ENCODE measurements at regions not wholly inside any gene's neighbourhood (a gene's known extent, or its start where the extent isn't known, plus 50 kb on each side); places are given as distances from the start of the nearest gene placed in this dataset.

DNA sequence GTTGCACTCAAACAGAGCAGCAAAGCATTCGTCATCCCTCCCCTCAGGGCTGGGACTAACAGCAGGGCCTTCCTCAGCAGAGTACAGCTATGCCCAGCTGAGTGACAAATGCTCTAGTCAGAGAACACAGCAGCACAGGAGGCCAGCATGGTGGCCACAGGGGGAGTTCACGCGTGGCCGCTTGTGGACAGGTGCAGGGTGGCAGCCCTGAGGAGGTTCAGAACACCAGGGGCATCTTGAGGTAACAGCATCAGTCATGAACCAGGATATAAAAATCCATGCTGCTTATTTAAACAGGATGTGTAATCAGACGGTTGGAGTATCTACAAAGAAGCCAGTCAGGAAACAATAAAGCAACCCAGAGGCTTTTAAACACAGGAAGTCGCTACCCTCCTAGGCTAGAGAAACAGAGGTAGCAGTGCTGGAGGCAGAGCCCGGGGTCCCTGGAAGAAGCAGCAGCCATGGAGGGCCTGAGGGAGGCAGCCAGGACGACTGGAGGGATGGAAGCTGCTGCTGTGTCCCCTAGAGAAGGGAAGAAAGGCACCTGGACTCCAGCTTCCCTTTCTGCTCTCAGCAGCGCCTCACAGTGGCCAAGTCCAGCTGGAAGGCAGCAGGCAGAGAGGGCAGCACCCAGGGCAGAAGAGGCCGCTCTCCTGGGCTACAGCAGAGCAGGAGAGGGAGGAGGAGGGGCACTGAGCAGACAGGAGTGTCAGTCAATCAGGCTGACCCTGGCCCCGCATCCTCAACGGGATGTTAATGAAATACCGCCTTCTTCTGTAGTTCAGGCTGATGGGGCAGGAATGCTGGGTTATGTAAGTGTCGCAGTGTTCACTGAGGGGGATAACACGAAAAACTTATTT, 70.8 kb upstream of the UCN3 start:
- Histone ChIP-seq H4K20me1 (no peaks in the 10 kb centered on the region), H3K36me3 (peaks cover 0 to 7% (median 0%) of the 10 kb centered on the region in 11 experiments; a peak in 1 of 22 replicates), H3K4me3 (peak overlapping the region in 1 of 10 experiments; percentile 47; a peak in 4 of 20 replicates), H3K4me1 (peaks cover 27 to 93% (median 73%) of the 10 kb centered on the region in 10 experiments), H3K9ac (peak overlapping the region in 10 of 11 experiments; percentile 32 to 82 (median 62); a peak in 16 of 22 replicates), H3K9me3 (replicated peaks in 1 of 11) (peaks cover 0 to 72% (median 10%) of the 10 kb centered on the region in 11 experiments; a peak in 15 of 22 replicates), H3K4me2 (peak overlapping the region; percentile 48 to 85 (median 65)), H3K27ac (peak overlapping the region; percentile 7 to 99 (median 89); a peak in 21 of 22 replicates), H3K27me3 (no peaks in the 10 kb centered on the region)
- no peak for TF ChIP-seq Cebpa-rat (IDR thresholded peaks at IDR 0.05)

DNA sequence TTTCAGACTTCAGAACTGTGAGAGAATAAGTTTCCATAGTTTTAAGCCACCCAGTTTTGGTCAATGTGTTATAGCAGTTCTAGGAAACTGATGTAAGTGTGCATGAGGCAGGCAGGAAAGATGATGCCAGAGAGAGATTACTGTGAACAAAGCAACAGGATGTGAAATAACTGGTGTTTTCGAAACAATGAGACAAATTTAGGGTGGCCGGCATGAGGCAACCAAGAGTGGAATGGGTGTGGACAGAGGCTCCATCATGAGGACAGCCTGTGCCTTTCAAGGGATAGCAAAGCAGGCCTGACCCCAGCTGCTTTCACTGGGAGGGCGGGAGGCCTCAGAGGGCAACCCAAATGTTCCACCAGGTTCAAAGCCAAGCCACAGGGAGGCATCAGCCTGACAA, 67.3 kb upstream of the UCN3 start:
- Histone ChIP-seq H4K20me1 (no peaks in the 10 kb centered on the region), H3K27ac (peak overlapping the region in 9 of 11 experiments; percentile 46 to 99 (median 72); a peak in 19 of 22 replicates), H3K9ac (peak overlapping the region in 5 of 11 experiments; percentile 2 to 59 (median 55); a peak in 7 of 22 replicates), H3K36me3 (peaks cover 0 to 7% (median 0%) of the 10 kb centered on the region in 11 experiments; a peak in 1 of 22 replicates), H3K4me3 (no peak overlapping the region), H3K27me3 (no peaks in the 10 kb centered on the region), H3K9me3 (replicated peaks in 1 of 11) (peaks cover 0 to 45% (median 3%) of the 10 kb centered on the region in 11 experiments; a peak in 10 of 22 replicates), H3K4me2 (peak overlapping the region in 10 of 11 experiments; percentile 7 to 70 (median 42); a peak in 16 of 22 replicates), H3K4me1 (peaks cover 14 to 74% (median 50%) of the 10 kb centered on the region in 10 experiments)
- TF ChIP-seq Cebpa-rat (IDR thresholded peaks at IDR 0.05): peak in 7 of 11 experiments; percentile 38 to 86 (median 55); a peak in 10 of 22 replicates

DNA sequence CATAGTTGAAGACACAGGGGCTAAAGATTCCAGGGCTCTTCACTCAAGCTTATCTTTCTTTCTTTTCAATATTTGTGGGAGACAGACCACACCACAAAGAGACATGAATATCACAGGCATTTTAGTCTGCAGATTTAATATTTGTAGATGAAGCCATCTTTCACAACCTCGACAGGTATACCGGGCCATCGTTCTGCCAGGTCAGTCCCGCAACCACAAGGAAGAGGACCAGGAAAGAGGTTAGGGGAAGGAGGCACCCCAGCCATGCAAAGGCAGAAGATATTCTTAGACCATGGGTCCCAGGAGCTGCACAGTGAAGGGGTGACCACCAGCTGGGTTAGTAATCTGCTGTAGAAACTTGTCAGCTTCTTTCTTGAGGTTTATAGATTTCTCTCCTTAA, 66.8 kb upstream of the UCN3 start:
- peak overlapping the region in 5 of 11 experiments; percentile 2 to 59 (median 55); a peak in 7 of 22 replicates for H3K9ac ChIP-seq
- peaks cover 0 to 7% (median 0%) of the 10 kb centered on the region in 11 experiments; a peak in 1 of 22 replicates for H3K36me3 ChIP-seq
- peaks cover 10 to 69% (median 44%) of the 10 kb centered on the region in 10 experiments for H3K4me1 ChIP-seq
- peaks cover 0 to 42% (median 3%) of the 10 kb centered on the region in 11 experiments; a peak in 12 of 22 replicates for H3K9me3 ChIP-seq (replicated peaks in 1 of 11)
- TF ChIP-seq Cebpa-rat (IDR thresholded peaks at IDR 0.05): no peak
- H3K27me3 ChIP-seq: no peaks in the 10 kb centered on the region
- H3K27ac ChIP-seq: peak overlapping the region in 9 of 11 experiments; percentile 46 to 99 (median 72); a peak in 19 of 22 replicates
- H4K20me1 ChIP-seq: no peaks in the 10 kb centered on the region
- H3K4me3 ChIP-seq: no peak overlapping the region
- peak overlapping the region in 9 of 11 experiments; percentile 7 to 70 (median 45); a peak in 15 of 22 replicates for H3K4me2 ChIP-seq

DNA sequence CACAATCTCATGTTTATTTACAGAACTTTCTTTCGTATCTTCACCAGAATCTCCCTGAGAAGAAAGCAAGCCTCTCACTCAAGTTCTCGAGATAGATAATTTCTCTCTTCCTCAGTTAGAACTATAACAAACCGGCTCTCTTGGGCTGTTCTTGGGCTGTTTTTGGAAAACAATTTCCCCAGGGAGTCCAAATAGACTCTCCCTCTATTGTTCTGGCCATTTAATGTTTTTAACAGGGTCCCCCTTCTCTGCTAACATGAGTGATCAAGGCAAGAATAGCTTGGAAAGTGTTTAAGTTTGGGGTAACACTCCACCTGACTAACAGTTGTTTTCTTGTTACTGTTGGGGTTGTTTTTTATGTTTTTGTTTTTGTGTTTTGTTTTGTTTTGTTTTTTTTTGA, 64.8 kb upstream of the UCN3 start:
- no peak for TF ChIP-seq Cebpa-rat (IDR thresholded peaks at IDR 0.05)
- H3K27ac ChIP-seq: peak overlapping the region in 2 of 11 experiments; percentile 82 to 99; a peak in 5 of 22 replicates

DNA sequence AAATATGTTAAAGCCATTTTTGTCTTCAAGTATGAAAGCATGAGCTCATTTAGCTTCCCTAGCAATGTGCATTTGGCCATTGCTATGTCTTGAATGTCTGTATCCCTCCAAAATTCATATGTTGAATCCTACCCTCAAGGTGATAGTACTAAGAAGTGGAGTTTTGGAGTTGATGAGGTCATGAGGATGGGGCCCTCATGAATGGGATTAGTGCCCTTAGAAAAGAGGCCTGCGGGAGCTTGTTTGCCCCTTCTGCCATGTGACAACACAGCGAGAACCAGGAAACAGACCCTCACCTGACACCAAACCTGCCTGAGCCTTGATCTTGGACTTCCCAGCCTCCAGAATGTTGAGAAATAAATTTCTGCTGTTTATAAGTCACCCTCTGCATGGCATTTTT, 61.3 kb upstream of the UCN3 start:
- TF ChIP-seq Cebpa-rat (IDR thresholded peaks at IDR 0.05): no peak
- H4K20me1 ChIP-seq: no peaks in the 10 kb centered on the region

More for the DNA sequence above, 64.8 kb upstream of the UCN3 start:
- Histone ChIP-seq H3K9ac (no peak overlapping the region), H3K9me3 (replicated peaks in 1 of 11) (peaks cover 0 to 55% (median 13%) of the 10 kb centered on the region in 11 experiments; a peak in 16 of 22 replicates), H3K4me3 (no peak overlapping the region), H3K4me1 (peaks cover 0 to 49% (median 28%) of the 10 kb centered on the region in 10 experiments; a peak in 15 of 20 replicates), H4K20me1 (no peaks in the 10 kb centered on the region), H3K4me2 (no peak overlapping the region), H3K27me3 (no peaks in the 10 kb centered on the region), H3K36me3 (peaks cover 0 to 12% (median 0%) of the 10 kb centered on the region in 11 experiments; a peak in 2 of 22 replicates)

DNA sequence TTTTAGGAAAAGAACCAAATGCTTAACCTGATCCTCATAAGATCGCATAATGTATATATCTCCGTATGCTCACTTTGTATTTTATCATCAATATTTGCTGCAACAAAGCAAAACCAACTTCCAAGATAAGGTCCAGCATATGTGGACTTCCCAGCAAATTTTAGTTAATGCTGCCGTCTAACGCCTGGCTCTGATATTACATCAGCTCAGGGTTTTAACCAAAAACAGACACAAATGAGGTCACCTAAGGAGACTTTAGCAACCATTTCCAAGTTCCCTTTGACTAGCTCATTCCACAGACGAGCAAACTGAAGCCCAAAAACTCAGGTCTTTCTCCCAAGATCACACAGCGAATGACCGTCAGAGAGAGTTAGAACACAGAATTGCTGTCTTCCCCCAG, 59.4 kb upstream of the UCN3 start:
- no peak overlapping the region for H3K27ac ChIP-seq
- TF ChIP-seq Cebpa-rat (IDR thresholded peaks at IDR 0.05): no peak
- H3K36me3 ChIP-seq: peaks cover 0 to 9% (median 0%) of the 10 kb centered on the region in 11 experiments; a peak in 1 of 22 replicates
- H4K20me1 ChIP-seq: no peaks in the 10 kb centered on the region
- no peak overlapping the region for H3K4me3 ChIP-seq
- peaks cover 0 to 9% (median 8%) of the 10 kb centered on the region in 10 experiments; a peak in 11 of 20 replicates for H3K4me1 ChIP-seq
- no peaks in the 10 kb centered on the region for H3K27me3 ChIP-seq
- peaks cover 17 to 51% (median 33%) of the 10 kb centered on the region in 11 experiments for H3K9me3 ChIP-seq (replicated peaks in 1 of 11)
- no peak overlapping the region for H3K4me2 ChIP-seq
- no peak overlapping the region for H3K9ac ChIP-seq

More for the DNA sequence above, 61.3 kb upstream of the UCN3 start:
- Histone ChIP-seq H3K4me1 (peaks cover 0 to 14% (median 0%) of the 10 kb centered on the region in 10 experiments; a peak in 7 of 20 replicates), H3K9ac (no peak overlapping the region), H3K4me3 (no peak overlapping the region), H3K9me3 (replicated peaks in 1 of 11) (peaks cover 17 to 60% (median 33%) of the 10 kb centered on the region in 11 experiments), H3K36me3 (peaks cover 0 to 9% (median 0%) of the 10 kb centered on the region in 11 experiments; a peak in 1 of 22 replicates), H3K27ac (no peak overlapping the region), H3K4me2 (no peak overlapping the region), H3K27me3 (no peaks in the 10 kb centered on the region)

DNA sequence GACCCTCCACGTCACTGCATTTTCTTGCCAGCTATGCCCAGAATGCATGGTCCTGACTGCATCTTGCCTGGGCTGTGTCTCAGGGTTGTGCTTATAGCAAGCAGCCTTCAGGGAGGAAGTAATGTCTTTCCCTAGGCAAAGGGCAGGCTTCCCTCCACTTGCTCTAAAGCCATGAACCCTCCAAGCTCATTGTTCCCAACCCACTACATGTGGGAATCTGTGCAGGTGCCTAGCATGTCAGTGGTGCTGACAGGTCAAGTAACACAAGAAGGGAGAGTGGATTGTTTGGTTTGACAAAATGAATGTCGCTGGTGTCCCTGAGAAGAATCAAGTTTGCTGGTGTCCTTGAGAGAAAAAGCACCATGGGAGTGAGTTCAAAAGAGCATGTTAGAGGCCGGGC, 53.9 kb upstream of the UCN3 start:
- Histone ChIP-seq H3K27me3 (no peaks in the 10 kb centered on the region), H3K9ac (no peak overlapping the region), H3K4me1 (peaks cover 0 to 19% (median 13%) of the 10 kb centered on the region in 10 experiments; a peak in 12 of 20 replicates), H3K36me3 (peaks cover 0 to 4% (median 0%) of the 10 kb centered on the region in 11 experiments; a peak in 1 of 22 replicates), H3K9me3 (replicated peaks in 1 of 11) (peaks cover 18 to 34% (median 30%) of the 10 kb centered on the region in 11 experiments), H4K20me1 (no peaks in the 10 kb centered on the region), H3K27ac (no peak overlapping the region), H3K4me3 (no peak overlapping the region), H3K4me2 (peak overlapping the region in 1 of 11 experiments; percentile 43; a peak in 2 of 22 replicates)
- TF ChIP-seq Cebpa-rat (IDR thresholded peaks at IDR 0.05): no peak

DNA sequence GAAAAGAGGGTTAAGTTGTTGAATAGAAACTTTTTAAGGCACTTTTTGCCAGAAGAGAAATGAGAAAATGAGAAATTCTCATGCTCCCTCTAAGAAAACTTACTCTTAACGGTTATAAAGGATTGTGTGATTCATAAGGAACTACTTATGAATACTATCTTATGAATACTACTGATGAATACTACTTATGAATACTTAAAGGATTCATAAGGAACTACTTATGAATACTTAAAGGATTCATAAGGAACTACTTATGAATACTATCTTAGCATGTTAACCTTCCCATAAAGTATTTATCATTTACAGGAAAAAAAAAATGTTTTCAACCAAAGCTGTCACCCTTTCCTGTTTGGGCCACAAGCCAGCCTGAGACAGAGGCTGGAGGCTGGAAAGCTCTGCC, 53.1 kb upstream of the UCN3 start:
- Histone ChIP-seq H3K4me1 (peaks cover 0 to 19% (median 13%) of the 10 kb centered on the region in 10 experiments; a peak in 13 of 20 replicates), H3K4me2 (no peak overlapping the region), H3K9ac (no peak overlapping the region), H3K36me3 (peaks cover 0 to 4% (median 0%) of the 10 kb centered on the region in 11 experiments; a peak in 1 of 22 replicates), H3K4me3 (no peak overlapping the region), H3K27me3 (no peaks in the 10 kb centered on the region), H4K20me1 (no peaks in the 10 kb centered on the region), H3K27ac (no peak overlapping the region), H3K9me3 (replicated peaks in 1 of 11) (peaks cover 11 to 27% (median 23%) of the 10 kb centered on the region in 11 experiments; a peak in 21 of 22 replicates)
- TF ChIP-seq Cebpa-rat (IDR thresholded peaks at IDR 0.05): no peak
